T-cell (primary cell): ENCODE measurements at regions not wholly inside any gene's neighbourhood (a gene's known extent, or its start where the extent isn't known, plus 50 kb on each side); places are given as distances from the start of the nearest gene placed in this dataset.

ENCODE experiments used
- ATAC-seq, 4 experiments: fragments of 200-7000 bp in 3 of 4; fragments of 150-1000 bp in 1 of 4; cut with Tn5 transposase; replicated peaks in 1 of 4; 1 replicate in 3 of 4; 2 replicates in 1 of 4; pipeline ENCODE4 v1.10.0; 2021; ENCODE audit warnings: moderate library complexity in 3 of 4, mild to moderate bottlenecking in 2 of 4, moderate number of reproducible peaks in 1 of 4
- CTCF ChIA-PET, 2 donors: fragments of 300-600 bp; sonication (Branson Sonifier 250); formaldehyde crosslinking; loops; one replicate each; lab custom pipeline; 2022; ENCODE audit warnings: antibody characterized with exemption in 2 of 2; lab: Charles Lee
- POLR2A ChIA-PET, 2 donors: fragments of 300-600 bp; sonication (Branson Sonifier 250); formaldehyde crosslinking; loops; one replicate each; lab custom pipeline; 2022; ENCODE audit warnings: antibody characterized with exemption in 2 of 2; lab: Charles Lee
- DNase-seq, 35 experiments: peaks; one replicate each; pipeline versions ENCODE4 v3.0.0 to v3.0.0-alpha.2; 2013 to 2023
- H3K27ac ChIP-seq: one replicate; pipeline ENCODE4 v1.5.1; 2013; ENCODE audit warnings: low read length
- H3K27me3 ChIP-seq, 2 experiments: replicated peaks in 1 of 2; 1 replicate in 1 of 2; 2 replicates in 1 of 2; pipeline versions ENCODE4 v1.6.1 to v1.7.0; 2013; ENCODE audit warnings: low read length in 1 of 2, mixed read lengths in 1 of 2; ENCODE audit not compliant: control insufficient read depth in 2 of 2, insufficient read depth in 2 of 2; ENCODE audit errors: extremely low read depth in 1 of 2
- H3K36me3 ChIP-seq, 2 donors: 1 replicate in 1 of 2; 2 replicates in 1 of 2; pipeline versions ENCODE4 v1.6.1 to v1.7.0; 2013; ENCODE audit warnings: low read length in 1 of 2; ENCODE audit not compliant: control insufficient read depth in 2 of 2, insufficient read depth in 1 of 2; ENCODE audit errors: extremely low read depth in 1 of 2
- H3K4me1 ChIP-seq, 2 experiments: 1 replicate in 1 of 2; 2 replicates in 1 of 2; pipeline versions ENCODE4 v1.6.1 to v1.7.0; 2013; ENCODE audit warnings: low read length in 2 of 2, mixed read lengths in 1 of 2; ENCODE audit not compliant: insufficient read depth in 2 of 2, control insufficient read depth in 1 of 2; ENCODE audit errors: extremely low read depth in 1 of 2
- H3K4me3 ChIP-seq, 2 donors: 1 replicate in 1 of 2; 2 replicates in 1 of 2; pipeline versions ENCODE4 v1.5.1 to v1.7.0; 2013; ENCODE audit warnings: mild to moderate bottlenecking in 2 of 2, low read length in 1 of 2, moderate library complexity in 1 of 2; ENCODE audit not compliant: control insufficient read depth in 1 of 2; ENCODE audit errors: extremely low read depth in 1 of 2
- H3K9me3 ChIP-seq: 2 replicates; pipeline ENCODE4 v1.7.0; 2013
- H3K27ac Mint-ChIP-seq, 2 donors: one replicate each; pipeline ENCODE4 v1.8.0; 2020 to 2021; ENCODE audit warnings: mild to moderate bottlenecking in 2 of 2, mixed read lengths in 2 of 2
- H3K27me3 Mint-ChIP-seq, 2 donors: one replicate each; pipeline ENCODE4 v1.8.0; 2021 to 2022; ENCODE audit warnings: mixed read lengths in 2 of 2
- H3K36me3 Mint-ChIP-seq: one replicate; pipeline ENCODE4 v1.8.0; 2021; ENCODE audit warnings: mixed read lengths
- H3K4me1 Mint-ChIP-seq, 3 donors: one replicate each; pipeline ENCODE4 v1.8.0; 2020 to 2022; ENCODE audit warnings: mixed read lengths in 3 of 3, mild to moderate bottlenecking in 1 of 3
- H3K4me3 Mint-ChIP-seq, 3 donors: one replicate each; pipeline ENCODE4 v1.8.0; 2020 to 2022; ENCODE audit warnings: mild to moderate bottlenecking in 3 of 3, mixed read lengths in 3 of 3, moderate library complexity in 3 of 3
- H3K9me3 Mint-ChIP-seq, 3 donors: one replicate each; pipeline ENCODE4 v1.8.0; 2020 to 2022; ENCODE audit warnings: mixed read lengths in 3 of 3
- WGBS: methylation state at CpG from one replicate; pipeline ENCODE4 v1.1.5; 2013; ENCODE audit warnings: missing lambda C conversion rate; ENCODE audit not compliant: insufficient coverage; 5-methylcytosine and 5-hydroxymethylcytosine counted together

- peaks cover 0 to 4% (median 0%) of the 10 kb centered on the region in 3 donors for H3K4me1 Mint-ChIP-seq
- H3K4me1 ChIP-seq, result peaks cover 0 to 9% of the 10 kb centered on the region in 2 experiments
- no peak overlapping the region for H3K27ac Mint-ChIP-seq
- H3K36me3 ChIP-seq, result no peaks in the 10 kb centered on the region
- WGBS, result 86% methylated on average over 5 of the region's 7 CpGs
- H3K4me3 ChIP-seq, result no peak overlapping the region
- no peak overlapping the region for H3K27ac ChIP-seq
- CTCF ChIA-PET, result no interaction called here
- no peaks in the 10 kb centered on the region for H3K9me3 Mint-ChIP-seq
- POLR2A ChIA-PET, result no interaction called here
- peaks cover 0 to 13% of the 10 kb centered on the region in 2 experiments for H3K27me3 ChIP-seq
- H3K9me3 ChIP-seq, result no peaks in the 10 kb centered on the region
- H3K27me3 Mint-ChIP-seq, result no peaks in the 10 kb centered on the region
- no peak overlapping the region for H3K4me3 Mint-ChIP-seq
- DNase-seq (no peak), ATAC-seq (no peak)
- H3K36me3 Mint-ChIP-seq, result no peaks in the 10 kb centered on the region
Observed at GRCh38 chr7:438361-438760, 81.3 kb downstream of the PDGFA start.

GRCh38 chr7:438916-439315, 80.7 kb downstream of the PDGFA start:
- ChIA-PET CTCF (no interaction called here), POLR2A (no interaction called here)
- no peak overlapping the region for H3K27ac ChIP-seq
- no peaks in the 10 kb centered on the region for H3K36me3 ChIP-seq
- WGBS, result 79% methylated on average over 14 of the region's 14 CpGs
- Mint-ChIP-seq H3K9me3 (no peaks in the 10 kb centered on the region), H3K27me3 (no peaks in the 10 kb centered on the region), H3K4me3 (no peak overlapping the region), H3K27ac (no peak overlapping the region), H3K36me3 (no peaks in the 10 kb centered on the region), H3K4me1 (peaks cover 0 to 4% (median 0%) of the 10 kb centered on the region in 3 donors)
- H3K4me3 ChIP-seq, result no peak overlapping the region
- DNase-seq, result no peak
- no peak for ATAC-seq
- H3K4me1 ChIP-seq, result peaks cover 0 to 9% of the 10 kb centered on the region in 2 experiments
- H3K27me3 ChIP-seq, result peaks cover 0 to 7% of the 10 kb centered on the region in 2 experiments
- H3K9me3 ChIP-seq, result no peaks in the 10 kb centered on the region

- H3K36me3 Mint-ChIP-seq, result no peaks in the 10 kb centered on the region
- Histone ChIP-seq H3K9me3 (no peaks in the 10 kb centered on the region), H3K36me3 (no peaks in the 10 kb centered on the region), H3K4me1 (peaks cover 0 to 4% of the 10 kb centered on the region in 2 experiments), H3K27me3 (peaks cover 0 to 7% of the 10 kb centered on the region in 2 experiments), H3K27ac (no peak overlapping the region), H3K4me3 (no peak overlapping the region)
- H3K4me3 Mint-ChIP-seq, result no peak overlapping the region
- ATAC-seq (no peak), DNase-seq (no peak)
- WGBS, result 51% methylated on average over 4 of the region's 10 CpGs
- H3K4me1 Mint-ChIP-seq, result peaks cover 0 to 2% (median 0%) of the 10 kb centered on the region in 3 donors
- ChIA-PET POLR2A (no interaction called here), CTCF (no interaction called here)
- no peak overlapping the region for H3K27ac Mint-ChIP-seq
- no peaks in the 10 kb centered on the region for H3K27me3 Mint-ChIP-seq
- no peaks in the 10 kb centered on the region for H3K9me3 Mint-ChIP-seq
Observed at GRCh38 chr7:440059-440749, 79.4 kb downstream of the PDGFA start.

- Histone ChIP-seq H3K36me3 (no peaks in the 10 kb centered on the region), H3K4me3 (no peak overlapping the region), H3K4me1 (no peaks in the 10 kb centered on the region), H3K9me3 (no peaks in the 10 kb centered on the region), H3K27me3 (peaks cover 0 to 9% of the 10 kb centered on the region in 2 experiments), H3K27ac (no peak overlapping the region)
- H3K4me1 Mint-ChIP-seq, result no peaks in the 10 kb centered on the region
- H3K27me3 Mint-ChIP-seq, result no peaks in the 10 kb centered on the region
- whole genome bisulfite sequencing, result 92% methylated on average over 12 of the region's 14 CpGs
- no peaks in the 10 kb centered on the region for H3K36me3 Mint-ChIP-seq
- H3K27ac Mint-ChIP-seq, result no peak overlapping the region
- H3K4me3 Mint-ChIP-seq, result no peak overlapping the region
- ATAC-seq (no peak), DNase-seq (no peak)
- no peaks in the 10 kb centered on the region for H3K9me3 Mint-ChIP-seq
- ChIA-PET CTCF (no interaction called here), POLR2A (no interaction called here)
Observed at GRCh38 chr7:441684-442421, 77.8 kb downstream of the PDGFA start.

- POLR2A ChIA-PET, result no interaction called here
- Mint-ChIP-seq H3K36me3 (no peaks in the 10 kb centered on the region), H3K27me3 (no peaks in the 10 kb centered on the region), H3K9me3 (no peaks in the 10 kb centered on the region), H3K27ac (no peak overlapping the region), H3K4me3 (no peak overlapping the region), H3K4me1 (no peaks in the 10 kb centered on the region)
- no peaks in the 10 kb centered on the region for H3K9me3 ChIP-seq
- no peak for DNase-seq
- CTCF ChIA-PET, result no interaction called here
- ATAC-seq, result no peak
- H3K27me3 ChIP-seq, result peaks cover 0 to 7% of the 10 kb centered on the region in 2 experiments
- WGBS, result 92% methylated on average over 7 of the region's 7 CpGs
- H3K4me3 ChIP-seq, result no peak overlapping the region
- no peak overlapping the region for H3K27ac ChIP-seq
- no peaks in the 10 kb centered on the region for H3K4me1 ChIP-seq
- H3K36me3 ChIP-seq, result no peaks in the 10 kb centered on the region
Observed at GRCh38 chr7:442457-442856, 77.2 kb downstream of the PDGFA start.

GRCh38 chr7:443279-443833, 76.3 kb downstream of the PDGFA start:
- Mint-ChIP-seq H3K36me3 (no peaks in the 10 kb centered on the region), H3K27ac (no peak overlapping the region), H3K9me3 (no peaks in the 10 kb centered on the region), H3K27me3 (no peaks in the 10 kb centered on the region), H3K4me3 (no peak overlapping the region), H3K4me1 (no peaks in the 10 kb centered on the region)
- Histone ChIP-seq H3K9me3 (no peaks in the 10 kb centered on the region), H3K27ac (no peak overlapping the region), H3K36me3 (no peaks in the 10 kb centered on the region), H3K4me3 (no peak overlapping the region), H3K27me3 (peaks cover 0 to 6% of the 10 kb centered on the region in 2 experiments), H3K4me1 (no peaks in the 10 kb centered on the region)
- WGBS, result 76% methylated on average over 1 of the region's 1 CpG
- POLR2A ChIA-PET, result no interaction called here
- DNase-seq, result no peak
- CTCF ChIA-PET, result interaction anchor here in 1 of 2 donors (0.5 kb wide), 1 partner anchor 112 kb away, joined by 3 read pairs; no protein-coding TSS in a partner anchor
- ATAC-seq, result no peak
